Nephron (organoid): ENCODE measurements at regions not wholly inside any gene's neighbourhood (a gene's known extent, or its start where the extent isn't known, plus 50 kb on each side); places are given as distances from the start of the nearest gene placed in this dataset.
A peak's percentile ranks its signal among the peaks of the same experiment; 100 is the strongest.

Experiments
- H3K27ac Mint-ChIP-seq, 3 experiments: 2 replicates each; pipeline ENCODE4 v1.8.0; 2020; ENCODE audit warnings: mixed read lengths in 3 of 3, mild to moderate bottlenecking in 2 of 3, moderate library complexity in 1 of 3
- H3K27me3 Mint-ChIP-seq: 2 replicates; pipeline ENCODE4 v1.8.0; 2021; ENCODE audit warnings: low read depth, mild to moderate bottlenecking, moderate library complexity, mixed read lengths
- H3K36me3 Mint-ChIP-seq: 2 replicates; pipeline ENCODE4 v1.8.0; 2020; ENCODE audit warnings: low read depth, mixed read lengths
- H3K4me1 Mint-ChIP-seq: 2 replicates; pipeline ENCODE4 v1.8.0; 2020; ENCODE audit warnings: mixed read lengths
- H3K4me3 Mint-ChIP-seq, 3 experiments: 2 replicates each; pipeline ENCODE4 v1.8.0; 2020; ENCODE audit warnings: mild to moderate bottlenecking in 3 of 3, mixed read lengths in 3 of 3, moderate library complexity in 2 of 3
- H3K9me3 Mint-ChIP-seq: 2 replicates; pipeline ENCODE4 v1.8.0; 2020; ENCODE audit warnings: mixed read lengths
- TF ChIP-seq, protein P1 (sequence below), 3 experiments: fragments of 200-600 bp; sonication (generic); IDR thresholded peaks; one replicate each; pipeline ENCODE4 v1.5.0; 2021; ENCODE audit warnings: antibody characterized with exemption in 3 of 3; ENCODE audit not compliant: unreplicated experiment in 3 of 3

DNA sequence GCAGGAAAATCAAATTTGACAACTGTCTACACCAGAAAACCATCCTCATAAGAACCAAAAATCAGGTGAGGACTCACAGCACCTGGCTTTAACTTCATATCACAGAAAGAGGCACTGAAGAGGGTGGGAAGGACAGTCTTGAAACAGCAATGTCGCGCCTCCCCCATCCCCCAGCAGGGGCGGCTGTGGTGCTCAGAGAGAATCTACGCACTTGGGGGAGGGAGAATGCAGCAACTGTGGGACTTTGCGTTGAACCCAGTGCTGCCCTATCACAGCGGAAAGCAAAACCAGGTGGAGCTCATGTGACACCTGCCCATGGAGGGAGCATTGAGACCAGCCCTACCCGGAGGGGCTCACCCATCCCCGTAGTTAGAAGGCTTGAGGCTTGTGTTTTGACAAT is 191.8 kb downstream of the MSX2 start:
- Mint-ChIP-seq H3K27me3 (peaks cover 16% of the 10 kb centered on the region), H3K4me3 (no peak overlapping the region), H3K4me1 (no peaks in the 10 kb centered on the region), H3K27ac (no peak overlapping the region), H3K9me3 (no peaks in the 10 kb centered on the region), H3K36me3 (no peaks in the 10 kb centered on the region)
- TF ChIP-seq, protein P1, sequence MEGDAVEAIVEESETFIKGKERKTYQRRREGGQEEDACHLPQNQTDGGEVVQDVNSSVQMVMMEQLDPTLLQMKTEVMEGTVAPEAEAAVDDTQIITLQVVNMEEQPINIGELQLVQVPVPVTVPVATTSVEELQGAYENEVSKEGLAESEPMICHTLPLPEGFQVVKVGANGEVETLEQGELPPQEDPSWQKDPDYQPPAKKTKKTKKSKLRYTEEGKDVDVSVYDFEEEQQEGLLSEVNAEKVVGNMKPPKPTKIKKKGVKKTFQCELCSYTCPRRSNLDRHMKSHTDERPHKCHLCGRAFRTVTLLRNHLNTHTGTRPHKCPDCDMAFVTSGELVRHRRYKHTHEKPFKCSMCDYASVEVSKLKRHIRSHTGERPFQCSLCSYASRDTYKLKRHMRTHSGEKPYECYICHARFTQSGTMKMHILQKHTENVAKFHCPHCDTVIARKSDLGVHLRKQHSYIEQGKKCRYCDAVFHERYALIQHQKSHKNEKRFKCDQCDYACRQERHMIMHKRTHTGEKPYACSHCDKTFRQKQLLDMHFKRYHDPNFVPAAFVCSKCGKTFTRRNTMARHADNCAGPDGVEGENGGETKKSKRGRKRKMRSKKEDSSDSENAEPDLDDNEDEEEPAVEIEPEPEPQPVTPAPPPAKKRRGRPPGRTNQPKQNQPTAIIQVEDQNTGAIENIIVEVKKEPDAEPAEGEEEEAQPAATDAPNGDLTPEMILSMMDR (IDR thresholded peaks at IDR 0.05; ENCODE audit: unreplicated experiment in 3 of 3), result no peak

DNA sequence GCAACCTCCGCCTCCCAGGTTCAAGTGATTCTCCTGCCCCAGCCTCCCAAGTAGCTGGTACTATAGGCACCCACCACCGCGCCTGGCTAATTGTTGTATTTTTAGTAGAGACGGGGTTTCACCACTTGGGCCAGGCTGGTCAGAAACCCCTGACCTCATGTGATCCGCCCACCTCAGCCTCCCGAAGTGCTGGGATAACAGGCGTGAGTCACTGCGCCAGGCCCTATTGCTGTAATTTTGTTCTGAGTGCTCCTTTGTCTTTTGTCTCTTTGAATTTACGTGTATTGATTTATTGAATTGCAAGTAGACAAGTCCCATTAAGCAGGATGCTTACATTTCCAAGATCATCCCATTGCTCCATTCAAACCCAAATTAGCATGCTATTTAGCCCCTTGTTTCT is 186.7 kb downstream of the MSX2 start:
- Mint-ChIP-seq H3K27me3 (peaks cover 39% of the 10 kb centered on the region), H3K9me3 (peaks cover 5% of the 10 kb centered on the region), H3K36me3 (no peaks in the 10 kb centered on the region), H3K4me1 (no peaks in the 10 kb centered on the region), H3K27ac (no peak overlapping the region), H3K4me3 (no peak overlapping the region)
- TF ChIP-seq, protein P1 (IDR thresholded peaks at IDR 0.05; ENCODE audit: unreplicated experiment in 3 of 3), result no peak

DNA sequence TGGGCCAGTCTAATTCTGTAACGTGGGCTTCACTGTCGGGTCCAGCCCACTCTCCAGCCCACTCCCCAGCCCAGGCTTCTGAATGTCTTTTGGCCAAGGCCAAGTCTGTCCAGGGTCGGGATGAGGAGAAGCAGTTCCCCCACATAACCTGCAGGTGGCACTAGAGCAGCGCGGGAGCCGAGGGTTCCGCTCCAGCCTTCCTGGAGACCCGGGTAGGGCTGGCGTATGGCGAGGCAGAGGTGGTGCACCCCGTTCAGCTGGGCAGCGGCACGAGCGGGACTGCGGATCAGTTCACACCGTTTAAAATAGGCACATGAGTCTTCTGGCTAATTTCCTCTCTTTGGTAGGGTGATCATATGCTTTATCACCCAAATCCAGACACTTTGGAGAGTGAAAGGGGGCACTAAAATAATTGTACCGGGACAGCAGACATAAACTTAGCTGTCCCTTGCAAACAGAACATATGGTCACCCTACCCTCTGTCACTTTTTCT is 185.9 kb downstream of the MSX2 start:
- H3K4me1 Mint-ChIP-seq, result no peaks in the 10 kb centered on the region
- TF ChIP-seq, protein P1 (IDR thresholded peaks at IDR 0.05; ENCODE audit: unreplicated experiment in 3 of 3), result peak; percentile 88 to 93 (median 91)
- peaks cover 43% of the 10 kb centered on the region for H3K27me3 Mint-ChIP-seq
- H3K36me3 Mint-ChIP-seq, result no peaks in the 10 kb centered on the region
- no peak overlapping the region for H3K4me3 Mint-ChIP-seq
- no peak overlapping the region for H3K27ac Mint-ChIP-seq
- H3K9me3 Mint-ChIP-seq, result peaks cover 8% of the 10 kb centered on the region

DNA sequence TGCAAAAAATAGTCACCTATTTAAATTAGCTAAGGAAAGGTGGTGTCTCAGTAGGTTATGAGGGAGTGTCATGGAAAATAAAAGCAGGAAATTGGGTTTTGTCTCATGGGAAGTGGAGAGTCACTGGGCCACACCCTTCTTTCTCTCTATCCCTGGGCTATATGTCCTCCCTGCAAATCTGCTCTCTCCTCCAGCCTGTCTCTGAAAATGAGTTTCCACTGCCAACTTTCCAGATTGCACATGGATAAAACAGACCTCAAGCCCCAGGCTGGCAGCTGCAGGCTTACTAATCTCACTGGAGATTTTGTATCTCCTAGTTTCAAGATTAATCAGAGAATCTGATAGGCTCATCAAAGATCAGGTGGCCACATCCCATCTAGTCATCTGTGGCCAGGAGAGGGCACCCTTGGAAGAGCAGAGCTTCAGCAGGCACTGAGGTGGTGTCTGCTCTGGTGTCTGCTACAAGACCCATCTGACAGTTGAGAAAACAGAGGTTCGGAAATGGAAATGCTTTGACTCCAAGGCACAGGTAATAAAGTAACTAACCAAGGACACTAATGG is 178.9 kb downstream of the MSX2 start:
- no peaks in the 10 kb centered on the region for H3K36me3 Mint-ChIP-seq
- TF ChIP-seq, protein P1 (IDR thresholded peaks at IDR 0.05; ENCODE audit: unreplicated experiment in 3 of 3), result no peak
- no peak overlapping the region for H3K4me3 Mint-ChIP-seq

DNA sequence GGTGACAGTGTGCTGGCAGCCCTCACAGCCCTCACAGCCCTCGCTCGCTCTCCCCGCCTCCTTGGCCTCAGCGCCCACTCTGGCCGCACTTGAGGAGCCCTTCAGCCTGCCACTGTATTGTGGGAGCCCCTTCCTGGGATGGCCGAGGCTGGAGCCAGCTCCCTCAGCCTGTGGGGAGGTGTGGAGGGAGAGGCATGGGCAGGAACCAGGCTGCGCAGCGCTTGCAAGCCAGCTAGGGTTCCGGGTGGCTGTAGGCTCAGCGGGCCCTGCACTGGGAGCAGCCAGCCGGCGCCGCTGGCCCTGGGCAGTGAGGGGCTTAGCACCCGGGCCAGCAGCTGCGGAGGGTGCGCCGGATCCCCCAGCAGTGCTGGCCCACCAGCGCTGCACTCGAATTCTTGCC is 177.0 kb downstream of the MSX2 start:
- H3K4me3 Mint-ChIP-seq, result no peak overlapping the region
- no peaks in the 10 kb centered on the region for H3K4me1 Mint-ChIP-seq
- no peaks in the 10 kb centered on the region for H3K36me3 Mint-ChIP-seq
- H3K27me3 Mint-ChIP-seq, result peaks cover 9% of the 10 kb centered on the region
- TF ChIP-seq, protein P1 (IDR thresholded peaks at IDR 0.05; ENCODE audit: unreplicated experiment in 3 of 3), result no peak
- peaks cover 11% of the 10 kb centered on the region for H3K9me3 Mint-ChIP-seq
- no peak overlapping the region for H3K27ac Mint-ChIP-seq

More for the DNA sequence above, 178.9 kb downstream of the MSX2 start:
- Mint-ChIP-seq H3K27ac (no peak overlapping the region), H3K9me3 (peaks cover 14% of the 10 kb centered on the region), H3K27me3 (peaks cover 17% of the 10 kb centered on the region), H3K4me1 (no peaks in the 10 kb centered on the region)

DNA sequence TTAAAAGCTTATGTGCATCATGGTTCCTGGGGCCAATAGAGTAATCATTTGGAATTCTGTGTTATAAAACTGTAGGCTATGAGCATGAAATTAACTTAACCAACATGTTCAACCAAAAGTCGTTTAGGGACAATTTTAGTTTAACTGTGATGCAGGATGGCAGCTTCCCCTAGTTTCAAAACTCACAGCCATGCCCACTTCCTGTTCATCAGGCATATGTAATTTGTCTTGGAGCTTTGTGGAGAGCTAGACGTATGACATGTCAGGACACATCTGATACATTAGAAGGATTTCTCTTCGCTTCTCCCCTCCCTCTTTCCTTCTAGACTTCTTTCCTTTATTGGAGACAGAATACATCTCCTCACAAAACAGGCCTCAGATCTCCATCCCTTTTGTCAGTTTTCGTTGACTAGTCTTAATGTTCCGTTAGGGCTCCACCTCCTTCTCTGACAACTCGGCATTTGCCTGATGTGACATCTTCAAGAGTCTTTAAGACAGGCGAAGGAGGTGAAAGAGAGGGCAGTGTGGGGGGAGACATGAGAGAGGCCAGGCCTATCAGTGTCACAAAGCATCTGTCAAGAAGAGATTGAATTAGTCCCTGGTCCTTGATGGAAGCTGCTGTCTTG is 176.0 kb downstream of the MSX2 start:
- Mint-ChIP-seq H3K4me1 (no peaks in the 10 kb centered on the region), H3K36me3 (no peaks in the 10 kb centered on the region), H3K27ac (peak overlapping the region in 1 of 3 experiments; percentile 53), H3K4me3 (no peak overlapping the region), H3K9me3 (peaks cover 6% of the 10 kb centered on the region), H3K27me3 (peaks cover 3% of the 10 kb centered on the region)
- TF ChIP-seq, protein P1 (IDR thresholded peaks at IDR 0.05; ENCODE audit: unreplicated experiment in 3 of 3), result no peak
